Breast epithelium (tissue), 3 donors: ENCODE measurements at regions not wholly inside any gene's neighbourhood (a gene's known extent, or its start where the extent isn't known, plus 50 kb on each side); places are given as distances from the start of the nearest gene placed in this dataset.
"Not testable (repeated sequence)": the region's sequence is repeated elsewhere in the genome, so short reads cannot be mapped to it uniquely, and the experiment has no call there.

ENCODE experiments used
- CTCF ChIP-seq, 3 donors: fragments of 450-650 bp; IDR thresholded peaks; one replicate each; pipeline ENCODE4 v1.5.1; 2016 to 2017; ENCODE audit warnings: antibody characterized with exemption in 3 of 3, mild to moderate bottlenecking in 3 of 3, moderate library complexity in 3 of 3
- POLR2A ChIP-seq: fragments of 450-650 bp; IDR thresholded peaks from one replicate; pipeline ENCODE4 v1.6.1; 2016; ENCODE audit warnings: antibody characterized with exemption, mild to moderate bottlenecking, moderate library complexity
- POLR2AphosphoS5 ChIP-seq, 3 donors: sonication (generic); formaldehyde crosslinking; IDR thresholded peaks; one replicate each; pipeline ENCODE4 v1.6.1; 2017; ENCODE audit warnings: antibody characterized with exemption in 3 of 3

GRCh38 chr5:143519215-143519614 is 115.7 kb upstream of the NR3C1 start:
- TF ChIP-seq POLR2AphosphoS5 (IDR thresholded peaks at IDR 0.05); POLR2A; CTCF (IDR thresholded peaks at IDR 0.05): not testable (repeated sequence)
